22Rv1 (cell line): ENCODE measurements at regions not wholly inside any gene's neighbourhood (a gene's known extent, or its start where the extent isn't known, plus 50 kb on each side); places are given as distances from the start of the nearest gene placed in this dataset.

ENCODE experiments used
- ZFX ChIP-seq: fragments of 450-650 bp; IDR thresholded peaks from 2 replicates; pipeline ENCODE4 v1.6.1; 2017; ENCODE audit warnings: antibody characterized with exemption, borderline replicate concordance
- TF ChIP-seq, protein P1 (sequence below): fragments of 450-650 bp; IDR thresholded peaks from 2 replicates; pipeline ENCODE4 v1.5.1; 2017; ENCODE audit warnings: mild to moderate bottlenecking

DNA sequence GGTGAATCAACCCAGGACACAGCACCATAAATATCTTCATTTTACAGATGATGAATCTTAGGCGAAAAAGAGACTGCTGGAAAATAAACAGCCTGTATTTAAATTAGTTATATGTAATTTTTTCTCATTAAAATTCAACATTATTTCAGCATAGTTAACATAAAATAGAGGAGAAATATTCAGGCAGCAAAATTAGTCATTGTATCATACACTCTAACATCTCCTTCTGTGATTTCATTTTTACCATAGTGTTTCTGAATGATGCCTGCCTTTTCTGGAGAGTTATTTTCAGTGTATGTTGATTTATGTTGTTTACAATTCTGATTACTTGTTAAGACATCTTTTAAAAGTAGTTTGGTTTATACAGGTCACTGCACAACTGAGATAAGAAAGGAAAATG is 82.3 kb upstream of the KCNIP4 start:
- TF ChIP-seq, protein P1, sequence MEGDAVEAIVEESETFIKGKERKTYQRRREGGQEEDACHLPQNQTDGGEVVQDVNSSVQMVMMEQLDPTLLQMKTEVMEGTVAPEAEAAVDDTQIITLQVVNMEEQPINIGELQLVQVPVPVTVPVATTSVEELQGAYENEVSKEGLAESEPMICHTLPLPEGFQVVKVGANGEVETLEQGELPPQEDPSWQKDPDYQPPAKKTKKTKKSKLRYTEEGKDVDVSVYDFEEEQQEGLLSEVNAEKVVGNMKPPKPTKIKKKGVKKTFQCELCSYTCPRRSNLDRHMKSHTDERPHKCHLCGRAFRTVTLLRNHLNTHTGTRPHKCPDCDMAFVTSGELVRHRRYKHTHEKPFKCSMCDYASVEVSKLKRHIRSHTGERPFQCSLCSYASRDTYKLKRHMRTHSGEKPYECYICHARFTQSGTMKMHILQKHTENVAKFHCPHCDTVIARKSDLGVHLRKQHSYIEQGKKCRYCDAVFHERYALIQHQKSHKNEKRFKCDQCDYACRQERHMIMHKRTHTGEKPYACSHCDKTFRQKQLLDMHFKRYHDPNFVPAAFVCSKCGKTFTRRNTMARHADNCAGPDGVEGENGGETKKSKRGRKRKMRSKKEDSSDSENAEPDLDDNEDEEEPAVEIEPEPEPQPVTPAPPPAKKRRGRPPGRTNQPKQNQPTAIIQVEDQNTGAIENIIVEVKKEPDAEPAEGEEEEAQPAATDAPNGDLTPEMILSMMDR: no peak
- TF ChIP-seq ZFX: no peak
